Thymus (tissue), 11 donors: ENCODE measurements at regions not wholly inside any gene's neighbourhood (a gene's known extent, or its start where the extent isn't known, plus 50 kb on each side); places are given as distances from the start of the nearest gene placed in this dataset.

Source experiments
- DNase-seq, 9 donors: peaks; one replicate each; pipeline ENCODE4 v3.0.0-alpha.2; 2013; ENCODE audit warnings: low spot score in 9 of 9, low read depth in 6 of 9, missing footprints in 1 of 9
- H3K27ac ChIP-seq, 2 donors: one replicate each; pipeline ENCODE4 v1.5.1; 2013; ENCODE audit warnings: control low read depth in 1 of 2, low read depth in 1 of 2, low read length in 1 of 2, mild to moderate bottlenecking in 1 of 2, moderate library complexity in 1 of 2
- H3K27me3 ChIP-seq, 2 donors: one replicate each; pipeline ENCODE4 v1.5.1; 2013; ENCODE audit warnings: low read length in 1 of 2; ENCODE audit not compliant: control insufficient read depth in 2 of 2, insufficient read depth in 1 of 2
- H3K36me3 ChIP-seq, 2 donors: one replicate each; pipeline ENCODE4 v1.5.1; 2013; ENCODE audit warnings: low read length in 1 of 2, mild to moderate bottlenecking in 1 of 2, moderate library complexity in 1 of 2; ENCODE audit not compliant: control insufficient read depth in 2 of 2, insufficient read depth in 2 of 2
- H3K4me1 ChIP-seq, 2 donors: one replicate each; pipeline ENCODE4 v1.5.1; 2013; ENCODE audit warnings: low read length in 2 of 2; ENCODE audit not compliant: control insufficient read depth in 2 of 2, insufficient read depth in 2 of 2
- H3K4me3 ChIP-seq, 2 donors: one replicate each; pipeline ENCODE4 v1.5.1; 2013; ENCODE audit warnings: low read length in 2 of 2, control low read depth in 1 of 2, mild to moderate bottlenecking in 1 of 2
- H3K9me3 ChIP-seq, 2 donors: one replicate each; pipeline ENCODE4 v1.5.1; 2013; ENCODE audit warnings: low read length in 1 of 2, mild to moderate bottlenecking in 1 of 2; ENCODE audit not compliant: control insufficient read depth in 2 of 2, insufficient read depth in 1 of 2
- WGBS: extraction: QIAGEN DNeasy Blood & Tissue Kit; methylation state at CpG from one replicate; pipeline ENCODE4 v1.1.7; 2013; 5-methylcytosine and 5-hydroxymethylcytosine counted together
- donor health status: healthy.

- Histone ChIP-seq H3K27ac (no peak overlapping the region), H3K9me3 (peaks cover 0 to 2% of the 10 kb centered on the region in 2 donors), H3K36me3 (no peaks in the 10 kb centered on the region), H3K4me3 (no peak overlapping the region), H3K4me1 (no peaks in the 10 kb centered on the region), H3K27me3 (no peaks in the 10 kb centered on the region)
- 17% methylated on average over 4 of the region's 4 CpGs for WGBS
- DNase-seq: no peak
These were observed 202.4 kb upstream of the ZNF608 start for GRCh38 chr5:124948754-124949275.

- no peak for DNase-seq
- 95% methylated on average over 4 of the region's 4 CpGs for WGBS
- Histone ChIP-seq H3K27me3 (no peaks in the 10 kb centered on the region), H3K4me1 (no peaks in the 10 kb centered on the region), H3K27ac (no peak overlapping the region), H3K9me3 (peaks cover 0 to 2% of the 10 kb centered on the region in 2 donors), H3K4me3 (no peak overlapping the region), H3K36me3 (no peaks in the 10 kb centered on the region)
These were observed 203.4 kb upstream of the ZNF608 start for GRCh38 chr5:124949862-124950261.

- Histone ChIP-seq H3K4me1 (no peaks in the 10 kb centered on the region), H3K27me3 (no peaks in the 10 kb centered on the region)
These were observed 204.7 kb upstream of the ZNF608 start for GRCh38 chr5:124951105-124951504.

GRCh38 chr5:124951661-124952060 is 205.2 kb upstream of the ZNF608 start:
- no peak overlapping the region for H3K4me3 ChIP-seq
- no peak overlapping the region for H3K27ac ChIP-seq
- DNase-seq: no peak
- H3K9me3 ChIP-seq: peaks cover 0 to 2% of the 10 kb centered on the region in 2 donors
- no peaks in the 10 kb centered on the region for H3K27me3 ChIP-seq
- H3K36me3 ChIP-seq: no peaks in the 10 kb centered on the region
- H3K4me1 ChIP-seq: no peaks in the 10 kb centered on the region
- WGBS: 91% methylated on average over 3 of the region's 3 CpGs

More at GRCh38 chr5:124951105-124951504, 204.7 kb upstream of the ZNF608 start:
- Histone ChIP-seq H3K36me3 (no peaks in the 10 kb centered on the region), H3K4me3 (no peak overlapping the region), H3K9me3 (peaks cover 0 to 2% of the 10 kb centered on the region in 2 donors), H3K27ac (no peak overlapping the region)
- WGBS: 96% methylated on average over 3 of the region's 3 CpGs
- DNase-seq: no peak

GRCh38 chr5:124952079-124952478 is 205.6 kb upstream of the ZNF608 start:
- H3K27ac ChIP-seq: no peak overlapping the region
- H3K9me3 ChIP-seq: peaks cover 0 to 2% of the 10 kb centered on the region in 2 donors
- no peaks in the 10 kb centered on the region for H3K36me3 ChIP-seq
- H3K27me3 ChIP-seq: no peaks in the 10 kb centered on the region
- no peak for DNase-seq
- H3K4me3 ChIP-seq: no peak overlapping the region
- 91% methylated on average over 7 of the region's 7 CpGs for WGBS
- no peaks in the 10 kb centered on the region for H3K4me1 ChIP-seq

- 95% methylated on average over 2 of the region's 2 CpGs for WGBS
- Histone ChIP-seq H3K9me3 (peaks cover 0 to 2% of the 10 kb centered on the region in 2 donors), H3K27me3 (no peaks in the 10 kb centered on the region), H3K4me3 (no peak overlapping the region), H3K4me1 (no peaks in the 10 kb centered on the region), H3K27ac (no peak overlapping the region), H3K36me3 (no peaks in the 10 kb centered on the region)
- DNase-seq: no peak
These were observed 206.1 kb upstream of the ZNF608 start for GRCh38 chr5:124952566-124952965.

- no peak overlapping the region for H3K27ac ChIP-seq
- peaks cover 0 to 2% of the 10 kb centered on the region in 2 donors for H3K9me3 ChIP-seq
- no peak for DNase-seq
- H3K4me3 ChIP-seq: no peak overlapping the region
- H3K4me1 ChIP-seq: no peaks in the 10 kb centered on the region
- H3K27me3 ChIP-seq: no peaks in the 10 kb centered on the region
- WGBS: 96% methylated on average over 2 of the region's 2 CpGs
- no peaks in the 10 kb centered on the region for H3K36me3 ChIP-seq
These were observed 208.3 kb upstream of the ZNF608 start for GRCh38 chr5:124954784-124955183.

GRCh38 chr5:124956471-124957029 is 210.1 kb upstream of the ZNF608 start:
- no peak overlapping the region for H3K27ac ChIP-seq
- H3K4me1 ChIP-seq: no peaks in the 10 kb centered on the region
- H3K9me3 ChIP-seq: no peaks in the 10 kb centered on the region
- 98% methylated on average over 1 of the region's 1 CpG for WGBS
- H3K36me3 ChIP-seq: no peaks in the 10 kb centered on the region
- DNase-seq: no peak
- H3K4me3 ChIP-seq: no peak overlapping the region
- H3K27me3 ChIP-seq: no peaks in the 10 kb centered on the region

GRCh38 chr5:124957063-124957462 is 210.6 kb upstream of the ZNF608 start:
- WGBS: 98% methylated on average over 5 of the region's 5 CpGs
- no peaks in the 10 kb centered on the region for H3K4me1 ChIP-seq
- DNase-seq: no peak
- H3K27me3 ChIP-seq: no peaks in the 10 kb centered on the region
- H3K27ac ChIP-seq: no peak overlapping the region
- H3K36me3 ChIP-seq: no peaks in the 10 kb centered on the region
- no peak overlapping the region for H3K4me3 ChIP-seq
- no peaks in the 10 kb centered on the region for H3K9me3 ChIP-seq
